Loucy (cell line): ENCODE measurements at regions not wholly inside any gene's neighbourhood (a gene's known extent, or its start where the extent isn't known, plus 50 kb on each side); places are given as distances from the start of the nearest gene placed in this dataset.
"Not testable (repeated sequence)": the region's sequence is repeated elsewhere in the genome, so short reads cannot be mapped to it uniquely, and the experiment has no call there.

Experiments
- EZH2phosphoT487 ChIP-seq: fragments of 200-600 bp; IDR thresholded peaks from 2 replicates; pipeline ENCODE4 v1.6.1; 2018; ENCODE audit warnings: antibody characterized with exemption, mild to moderate bottlenecking, moderate library complexity, borderline replicate concordance
- TF ChIP-seq, protein P1 (sequence below): fragments of 200-600 bp; sonication (generic); conservative IDR thresholded peaks from 2 replicates; pipeline ENCODE4 v1.5.1; 2014; ENCODE audit warnings: mild to moderate bottlenecking, antibody characterized with exemption, low read length

DNA sequence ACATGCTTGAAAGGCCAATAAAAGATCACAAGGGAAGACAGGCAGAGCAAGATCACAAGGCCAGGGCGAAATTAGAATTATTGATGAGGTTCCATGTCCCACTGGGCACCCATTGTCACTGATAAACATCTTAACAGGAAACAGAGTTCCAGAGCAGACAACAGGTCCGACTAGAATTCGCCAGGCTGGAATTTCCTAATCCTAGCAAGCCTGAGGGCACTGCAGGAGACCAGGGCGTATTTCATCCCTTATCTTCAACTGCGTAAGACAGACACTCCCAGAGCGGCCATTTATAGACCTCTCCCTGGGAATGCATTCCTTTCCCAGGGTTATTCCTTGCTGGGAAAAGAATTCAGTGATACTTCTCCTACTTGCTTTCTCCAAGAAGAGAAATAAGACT lies 96.1 kb downstream of the THSD1 start:
- TF ChIP-seq, protein P1, sequence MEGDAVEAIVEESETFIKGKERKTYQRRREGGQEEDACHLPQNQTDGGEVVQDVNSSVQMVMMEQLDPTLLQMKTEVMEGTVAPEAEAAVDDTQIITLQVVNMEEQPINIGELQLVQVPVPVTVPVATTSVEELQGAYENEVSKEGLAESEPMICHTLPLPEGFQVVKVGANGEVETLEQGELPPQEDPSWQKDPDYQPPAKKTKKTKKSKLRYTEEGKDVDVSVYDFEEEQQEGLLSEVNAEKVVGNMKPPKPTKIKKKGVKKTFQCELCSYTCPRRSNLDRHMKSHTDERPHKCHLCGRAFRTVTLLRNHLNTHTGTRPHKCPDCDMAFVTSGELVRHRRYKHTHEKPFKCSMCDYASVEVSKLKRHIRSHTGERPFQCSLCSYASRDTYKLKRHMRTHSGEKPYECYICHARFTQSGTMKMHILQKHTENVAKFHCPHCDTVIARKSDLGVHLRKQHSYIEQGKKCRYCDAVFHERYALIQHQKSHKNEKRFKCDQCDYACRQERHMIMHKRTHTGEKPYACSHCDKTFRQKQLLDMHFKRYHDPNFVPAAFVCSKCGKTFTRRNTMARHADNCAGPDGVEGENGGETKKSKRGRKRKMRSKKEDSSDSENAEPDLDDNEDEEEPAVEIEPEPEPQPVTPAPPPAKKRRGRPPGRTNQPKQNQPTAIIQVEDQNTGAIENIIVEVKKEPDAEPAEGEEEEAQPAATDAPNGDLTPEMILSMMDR, result not testable (repeated sequence)
- TF ChIP-seq EZH2phosphoT487, result not testable (repeated sequence)
